ENCODE measurements at regions not wholly inside any gene's neighbourhood (a gene's known extent, or its start where the extent isn't known, plus 50 kb on each side); places are given as distances from the start of the nearest gene placed in this dataset.
"Not testable (repeated sequence)": the region's sequence is repeated elsewhere in the genome, so short reads cannot be mapped to it uniquely, and the experiment has no call there.

DNA sequence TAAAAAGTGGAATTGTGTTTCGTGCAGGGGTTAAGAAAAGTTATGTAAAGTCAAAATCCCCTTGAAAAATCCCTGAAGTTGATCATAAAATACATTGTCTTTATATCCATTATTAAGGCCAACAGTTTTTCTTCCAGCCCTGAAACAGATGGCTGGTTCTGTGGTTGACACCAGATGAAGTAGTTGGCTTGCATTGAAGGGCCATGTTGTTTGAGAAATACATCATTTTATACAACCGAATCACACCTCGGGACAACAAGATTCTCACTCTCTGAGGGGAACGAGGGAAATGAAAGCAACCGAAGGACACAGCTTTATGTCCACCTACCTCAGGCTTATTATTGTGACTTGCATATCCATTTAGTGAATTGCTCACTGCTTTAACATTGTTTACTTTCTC lies 126.0 kb upstream of the MITF start:
- peaks cover 0 to 6% (median 0%) of the 10 kb centered on the region in 4 donors for H3K9me3 ChIP-seq
- no peaks in the 10 kb centered on the region for H3K27me3 ChIP-seq
- DNase-seq: no peak
- 84 to 93% (median 89%) methylated on average over 5 of the region's 5 CpGs for WGBS, 5 donors
- TF ChIP-seq POLR2AphosphoS5 (IDR thresholded peaks at IDR 0.05) (no peak), POLR2A (IDR thresholded peaks at IDR 0.05) (no peak), EP300 (IDR thresholded peaks at IDR 0.05) (no peak)
- TF ChIP-seq, protein P1, sequence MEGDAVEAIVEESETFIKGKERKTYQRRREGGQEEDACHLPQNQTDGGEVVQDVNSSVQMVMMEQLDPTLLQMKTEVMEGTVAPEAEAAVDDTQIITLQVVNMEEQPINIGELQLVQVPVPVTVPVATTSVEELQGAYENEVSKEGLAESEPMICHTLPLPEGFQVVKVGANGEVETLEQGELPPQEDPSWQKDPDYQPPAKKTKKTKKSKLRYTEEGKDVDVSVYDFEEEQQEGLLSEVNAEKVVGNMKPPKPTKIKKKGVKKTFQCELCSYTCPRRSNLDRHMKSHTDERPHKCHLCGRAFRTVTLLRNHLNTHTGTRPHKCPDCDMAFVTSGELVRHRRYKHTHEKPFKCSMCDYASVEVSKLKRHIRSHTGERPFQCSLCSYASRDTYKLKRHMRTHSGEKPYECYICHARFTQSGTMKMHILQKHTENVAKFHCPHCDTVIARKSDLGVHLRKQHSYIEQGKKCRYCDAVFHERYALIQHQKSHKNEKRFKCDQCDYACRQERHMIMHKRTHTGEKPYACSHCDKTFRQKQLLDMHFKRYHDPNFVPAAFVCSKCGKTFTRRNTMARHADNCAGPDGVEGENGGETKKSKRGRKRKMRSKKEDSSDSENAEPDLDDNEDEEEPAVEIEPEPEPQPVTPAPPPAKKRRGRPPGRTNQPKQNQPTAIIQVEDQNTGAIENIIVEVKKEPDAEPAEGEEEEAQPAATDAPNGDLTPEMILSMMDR (IDR thresholded peaks at IDR 0.05): no peak
- H3K27ac ChIP-seq: no peak overlapping the region
- no peak overlapping the region for H3K4me3 ChIP-seq
- intact Hi-C loops (cut with DNase I; ENCODE audit: low total_unique reads): no loop called here
- no peaks in the 10 kb centered on the region for H3K4me1 ChIP-seq
- no peaks in the 10 kb centered on the region for H3K36me3 ChIP-seq

DNA sequence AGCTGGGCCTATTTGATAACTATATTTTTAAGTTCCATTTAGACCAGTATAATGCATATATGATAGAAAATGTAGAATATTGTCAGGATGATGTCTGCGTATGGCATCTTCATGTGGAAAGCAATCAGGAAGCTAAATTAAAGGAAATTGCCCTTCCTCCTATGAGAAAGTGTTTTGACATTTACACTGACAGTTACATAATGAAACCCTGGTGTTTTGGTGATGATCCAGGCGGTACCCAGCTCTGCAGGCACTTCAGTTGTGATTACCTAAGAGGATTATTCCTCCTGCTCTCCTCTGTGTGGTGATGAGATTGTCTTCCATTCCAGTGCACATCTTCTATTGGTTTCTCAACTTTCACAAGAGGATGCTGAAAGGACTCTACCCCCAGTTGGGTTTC lies 126.5 kb upstream of the MITF start:
- TF ChIP-seq EP300 (IDR thresholded peaks at IDR 0.05) (no peak), POLR2A (IDR thresholded peaks at IDR 0.05) (no peak), POLR2AphosphoS5 (IDR thresholded peaks at IDR 0.05) (no peak)
- TF ChIP-seq, protein P1 (IDR thresholded peaks at IDR 0.05): no peak
- Histone ChIP-seq H3K27ac (no peak overlapping the region), H3K4me3 (no peak overlapping the region), H3K27me3 (no peaks in the 10 kb centered on the region), H3K9me3 (peaks cover 0 to 6% (median 0%) of the 10 kb centered on the region in 4 donors), H3K36me3 (no peaks in the 10 kb centered on the region), H3K4me1 (no peaks in the 10 kb centered on the region)
- no peak for DNase-seq
- WGBS, 5 donors: 70 to 83% (median 77%) methylated on average over 2 of the region's 2 CpGs
- intact Hi-C loops (cut with DNase I; ENCODE audit: low total_unique reads): no loop called here

DNA sequence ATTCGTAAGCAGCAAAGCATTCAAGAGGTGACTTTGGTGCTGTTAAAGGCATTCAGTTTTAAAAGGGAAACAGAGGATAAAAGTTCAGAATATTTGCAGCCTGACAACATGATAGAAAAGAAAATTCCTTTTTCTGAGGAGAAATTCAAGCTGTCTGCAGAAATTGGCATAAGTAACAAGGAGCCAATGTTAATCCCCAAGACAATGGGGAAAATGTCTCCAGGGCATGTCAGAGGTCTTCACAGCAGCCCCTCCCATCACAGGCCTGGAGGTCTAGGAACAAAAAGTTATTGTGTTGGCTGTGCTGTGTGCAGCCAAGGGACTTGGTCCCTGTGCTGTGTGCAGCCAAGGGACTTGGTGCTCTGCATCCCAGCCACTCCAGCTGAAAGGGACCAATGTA lies 129.7 kb upstream of the MITF start:
- H3K36me3 ChIP-seq; DNase-seq; H3K27me3 ChIP-seq; H3K9me3 ChIP-seq; H3K4me3 ChIP-seq; intact Hi-C loops (cut with DNase I; ENCODE audit: low total_unique reads); H3K27ac ChIP-seq; H3K4me1 ChIP-seq: not testable (repeated sequence)
- WGBS, 5 donors: 40 to 63% (median 59%) methylated on average over 1 of the region's 1 CpG

DNA sequence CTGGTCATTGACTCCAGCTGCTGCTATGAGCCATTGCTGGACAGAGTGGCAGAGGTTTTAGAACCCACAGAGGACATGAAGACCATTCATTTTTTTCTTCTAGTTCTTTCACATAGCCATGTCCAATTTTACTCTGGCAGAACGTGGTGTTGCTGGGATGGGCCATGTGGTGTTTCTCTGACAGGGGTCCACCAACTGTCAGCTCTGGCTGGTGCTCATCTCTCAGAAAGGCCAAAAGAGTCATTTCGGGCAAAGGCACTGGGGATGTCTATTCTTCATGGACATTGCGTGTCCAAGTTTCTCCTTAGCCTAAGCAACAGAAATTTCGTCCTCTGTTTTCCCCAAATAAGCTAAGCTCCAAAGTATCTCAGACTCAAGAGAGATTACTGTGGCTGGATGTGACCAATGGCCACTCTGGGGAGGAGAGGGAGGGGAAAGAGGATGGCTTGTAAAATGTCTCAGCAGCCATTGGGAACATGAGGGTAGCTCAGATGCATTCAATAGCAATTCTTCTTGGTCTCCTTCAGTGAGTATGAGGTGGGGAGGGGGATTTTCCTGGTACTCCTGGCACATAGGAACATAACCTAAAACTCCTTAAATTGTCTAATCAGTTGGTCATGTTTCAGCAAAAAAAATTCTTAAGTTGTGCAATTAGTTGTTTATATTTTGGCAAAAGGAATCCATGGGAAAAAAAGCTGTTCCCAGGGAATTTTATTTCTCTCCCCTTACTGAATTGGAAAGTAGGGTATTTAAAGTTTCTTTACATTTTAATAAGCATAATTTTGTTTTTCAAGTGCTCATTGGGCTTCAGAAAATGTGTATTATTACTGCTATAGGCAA lies 131.6 kb upstream of the MITF start:
- intact Hi-C loops (cut with DNase I; ENCODE audit: low total_unique reads): no loop called here
- H3K27ac ChIP-seq: no peak overlapping the region
- no peaks in the 10 kb centered on the region for H3K36me3 ChIP-seq
- no peak for TF ChIP-seq POLR2A (IDR thresholded peaks at IDR 0.05)
- TF ChIP-seq POLR2AphosphoS5 (IDR thresholded peaks at IDR 0.05): no peak
- H3K27me3 ChIP-seq: no peaks in the 10 kb centered on the region
- H3K4me1 ChIP-seq: no peaks in the 10 kb centered on the region
- 58 to 85% (median 78%) methylated on average over 4 of the region's 4 CpGs for WGBS, 5 donors
- DNase-seq: no peak
- H3K4me3 ChIP-seq: no peak overlapping the region
- peaks cover 0 to 6% (median 0%) of the 10 kb centered on the region in 4 donors for H3K9me3 ChIP-seq

DNA sequence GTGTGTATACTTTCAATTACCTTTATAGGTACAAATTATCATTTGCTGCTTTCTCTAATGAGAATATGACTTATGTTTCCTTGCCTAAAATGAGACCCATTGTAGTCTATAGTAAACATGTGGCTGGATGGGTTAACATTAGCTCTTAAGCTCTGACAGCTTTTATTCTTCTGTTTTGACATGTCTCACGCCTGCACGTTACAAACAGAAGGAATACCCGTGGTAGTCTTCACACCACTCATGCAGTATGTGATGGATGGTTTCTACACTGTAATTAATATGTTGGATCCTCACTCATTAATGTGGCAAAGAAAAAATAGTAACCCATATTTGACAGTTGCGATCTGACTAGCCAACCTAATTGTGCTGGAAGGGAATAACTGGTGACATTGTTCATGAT lies 133.4 kb upstream of the MITF start:
- 67 to 82% (median 78%) methylated on average over 4 of the region's 4 CpGs for WGBS, 5 donors
- TF ChIP-seq POLR2AphosphoS5 (IDR thresholded peaks at IDR 0.05) (no peak), POLR2A (IDR thresholded peaks at IDR 0.05) (no peak), EP300 (IDR thresholded peaks at IDR 0.05) (no peak)
- TF ChIP-seq, protein P1 (IDR thresholded peaks at IDR 0.05): no peak
- H3K27me3 ChIP-seq: no peaks in the 10 kb centered on the region
- DNase-seq: no peak
- H3K36me3 ChIP-seq: no peaks in the 10 kb centered on the region
- peaks cover 0 to 9% (median under 1%) of the 10 kb centered on the region in 4 donors for H3K9me3 ChIP-seq
- H3K4me3 ChIP-seq: no peak overlapping the region
- H3K27ac ChIP-seq: no peak overlapping the region
- H3K4me1 ChIP-seq: no peaks in the 10 kb centered on the region
- intact Hi-C loops (cut with DNase I; ENCODE audit: low total_unique reads): no loop called here

Data from stomach (tissue), 8 donors.